ENCODE measurements at regions not wholly inside any gene's neighbourhood (a gene's known extent, or its start where the extent isn't known, plus 50 kb on each side); places are given as distances from the start of the nearest gene placed in this dataset.

DNA sequence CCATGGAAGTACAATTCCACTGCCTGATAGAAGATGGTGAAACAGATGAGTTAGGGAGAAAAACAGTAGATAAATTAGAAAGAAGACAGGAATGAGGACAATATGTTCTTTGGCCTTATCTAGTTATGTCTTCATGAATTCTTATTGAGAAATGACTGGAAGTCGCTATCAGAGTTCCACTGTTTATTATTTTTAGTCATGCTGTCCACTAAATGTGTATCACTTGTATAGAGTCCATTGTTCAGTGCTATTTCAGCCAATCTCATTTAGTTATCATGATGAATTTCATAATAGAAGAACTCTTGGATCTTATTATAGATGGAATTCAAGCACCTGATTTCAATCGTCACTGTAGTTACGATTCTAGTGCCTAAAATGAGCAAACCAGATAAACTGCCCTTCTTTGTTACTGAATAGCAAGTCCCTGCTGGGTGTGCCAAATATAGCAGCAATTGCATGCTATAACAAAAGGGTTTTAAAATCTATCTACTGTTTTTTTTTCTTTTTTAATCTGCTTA is 177.7 kb upstream of the COL1A2 start:
- no peak for DNase-seq (ENCODE audit: low read depth)
- H3K4me3 ChIP-seq (ENCODE audit: low read depth, low read length), result no peak overlapping the region

GRCh38 chr7:94217766-94218165 is 176.9 kb upstream of the COL1A2 start:
- no peak for DNase-seq (ENCODE audit: low read depth)
- no peak overlapping the region for H3K4me3 ChIP-seq (ENCODE audit: low read depth, low read length)

GRCh38 chr7:94222516-94222915 is 172.2 kb upstream of the COL1A2 start:
- no peak for DNase-seq (ENCODE audit: low read depth)
- no peak overlapping the region for H3K4me3 ChIP-seq (ENCODE audit: low read depth, low read length)

- no peak for DNase-seq (ENCODE audit: low read depth)
- H3K4me3 ChIP-seq (ENCODE audit: low read depth, low read length), result no peak overlapping the region
Measured at GRCh38 chr7:94223375-94224084, 171.2 kb upstream of the COL1A2 start.

- no peak for DNase-seq (ENCODE audit: low read depth)
- H3K4me3 ChIP-seq (ENCODE audit: low read depth, low read length), result no peak overlapping the region
Measured at GRCh38 chr7:94228223-94228622, 166.5 kb upstream of the COL1A2 start.

- no peak overlapping the region for H3K4me3 ChIP-seq (ENCODE audit: low read depth, low read length)
- no peak for DNase-seq (ENCODE audit: low read depth)
Measured at GRCh38 chr7:94228678-94229077, 166.0 kb upstream of the COL1A2 start.

DNA sequence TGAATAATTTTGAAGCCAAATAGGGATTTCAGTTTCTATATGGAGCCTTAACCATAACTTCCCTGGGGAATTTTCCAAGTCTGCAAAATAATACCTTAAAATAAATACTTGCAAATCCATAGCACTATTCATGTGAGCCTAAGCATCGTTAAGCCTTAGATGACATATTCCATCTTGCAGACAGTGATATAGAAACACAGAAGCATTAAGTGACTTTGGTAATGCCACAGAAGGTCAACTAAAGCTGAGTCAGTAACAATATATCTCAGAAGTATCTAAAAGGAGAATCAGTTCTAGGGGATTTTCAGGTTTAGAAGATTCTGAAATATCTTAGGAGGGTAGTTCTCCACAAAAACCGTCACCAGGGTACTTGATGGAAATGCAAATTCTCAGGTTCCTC is 163.4 kb upstream of the COL1A2 start:
- no peak overlapping the region for H3K4me3 ChIP-seq (ENCODE audit: low read depth, low read length)
- no peak for DNase-seq (ENCODE audit: low read depth)

GRCh38 chr7:94236960-94237359 is 157.7 kb upstream of the COL1A2 start:
- H3K4me3 ChIP-seq (ENCODE audit: low read depth, low read length), result no peak overlapping the region
- DNase-seq (ENCODE audit: low read depth), result no peak

- H3K4me3 ChIP-seq (ENCODE audit: low read depth, low read length), result no peak overlapping the region
- no peak for DNase-seq (ENCODE audit: low read depth)
Measured at GRCh38 chr7:94237417-94237816, 157.3 kb upstream of the COL1A2 start.

DNA sequence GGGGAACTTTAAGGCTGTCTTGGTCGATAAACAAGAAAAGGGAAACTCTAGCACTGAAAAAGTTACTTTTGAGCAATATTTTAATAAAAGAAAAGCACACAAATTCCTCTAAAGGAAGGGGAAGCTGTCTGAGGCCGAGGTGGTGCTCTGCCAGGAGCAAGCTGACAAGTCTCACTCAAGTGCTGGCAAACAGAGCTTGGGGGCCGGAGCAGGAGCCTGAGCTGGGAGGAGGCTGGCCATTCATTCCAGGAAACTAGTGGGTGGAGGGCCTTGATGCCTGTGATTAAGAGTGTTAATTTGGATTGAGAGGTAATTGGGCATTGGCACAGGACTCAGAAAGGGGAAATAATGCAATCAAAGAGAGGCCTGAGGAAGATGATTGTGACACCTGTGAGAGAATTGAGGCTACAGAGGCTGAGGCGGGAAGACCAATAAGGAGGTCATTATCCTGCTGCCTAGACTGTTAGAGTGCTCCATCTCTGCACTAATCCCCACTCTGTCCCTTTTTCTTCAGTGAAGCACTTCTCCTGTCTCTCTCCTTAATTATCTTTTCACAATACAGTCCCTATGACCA is 154.9 kb upstream of the COL1A2 start:
- no peak overlapping the region for H3K4me3 ChIP-seq (ENCODE audit: low read depth, low read length)

GRCh38 chr7:94240902-94241301 is 153.8 kb upstream of the COL1A2 start:
- DNase-seq (ENCODE audit: low read depth), result no peak

More for the DNA sequence above, 154.9 kb upstream of the COL1A2 start:
- no peak for DNase-seq (ENCODE audit: low read depth)

GRCh38 chr7:94241402-94241925 is 153.2 kb upstream of the COL1A2 start:
- H3K4me3 ChIP-seq (ENCODE audit: low read depth, low read length), result no peak overlapping the region
- no peak for DNase-seq (ENCODE audit: low read depth)

More at GRCh38 chr7:94240902-94241301, 153.8 kb upstream of the COL1A2 start:
- no peak overlapping the region for H3K4me3 ChIP-seq (ENCODE audit: low read depth, low read length)

DNA sequence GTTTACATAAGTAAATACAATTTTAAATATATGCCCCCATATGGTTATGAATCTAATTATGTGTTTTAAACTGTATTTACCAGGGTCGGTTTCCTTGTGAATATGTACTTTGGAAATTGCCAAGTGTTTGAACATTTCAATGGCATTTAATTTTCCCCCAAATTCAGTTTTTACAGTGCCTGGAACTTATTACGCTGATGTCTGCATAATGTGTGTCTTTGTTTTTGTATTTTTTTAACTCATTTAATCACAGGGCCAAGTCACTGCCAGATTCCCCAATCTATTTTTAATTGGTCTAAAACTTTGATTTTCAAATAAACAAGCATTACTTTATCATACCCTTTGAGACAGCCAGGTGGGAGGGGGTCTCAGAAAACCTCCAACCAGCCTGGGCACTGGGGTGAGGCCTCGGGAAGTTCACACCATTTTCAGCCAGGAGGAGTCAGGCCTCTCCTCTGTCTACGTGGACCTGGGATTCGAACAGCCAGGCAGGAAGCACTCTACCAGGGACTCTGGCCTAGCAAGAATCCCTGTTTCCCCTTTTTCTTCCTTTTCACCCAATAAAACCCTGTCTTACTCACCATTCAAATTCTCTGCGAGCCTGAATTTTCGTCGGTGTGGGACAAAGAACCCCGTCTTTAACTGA is 151.5 kb upstream of the COL1A2 start:
- no peak overlapping the region for H3K4me3 ChIP-seq (ENCODE audit: low read depth, low read length)
- no peak for DNase-seq (ENCODE audit: low read depth)

- no peak overlapping the region for H3K4me3 ChIP-seq (ENCODE audit: low read depth, low read length)
- DNase-seq (ENCODE audit: low read depth), result no peak
Measured at GRCh38 chr7:94244760-94245159, 149.9 kb upstream of the COL1A2 start.

- H3K4me3 ChIP-seq (ENCODE audit: low read depth, low read length), result no peak overlapping the region
- no peak for DNase-seq (ENCODE audit: low read depth)
Measured at GRCh38 chr7:94245500-94245899, 149.2 kb upstream of the COL1A2 start.

- DNase-seq (ENCODE audit: low read depth), result no peak
- H3K4me3 ChIP-seq (ENCODE audit: low read depth, low read length), result no peak overlapping the region
Measured at GRCh38 chr7:94247970-94248369, 146.7 kb upstream of the COL1A2 start.

DNA sequence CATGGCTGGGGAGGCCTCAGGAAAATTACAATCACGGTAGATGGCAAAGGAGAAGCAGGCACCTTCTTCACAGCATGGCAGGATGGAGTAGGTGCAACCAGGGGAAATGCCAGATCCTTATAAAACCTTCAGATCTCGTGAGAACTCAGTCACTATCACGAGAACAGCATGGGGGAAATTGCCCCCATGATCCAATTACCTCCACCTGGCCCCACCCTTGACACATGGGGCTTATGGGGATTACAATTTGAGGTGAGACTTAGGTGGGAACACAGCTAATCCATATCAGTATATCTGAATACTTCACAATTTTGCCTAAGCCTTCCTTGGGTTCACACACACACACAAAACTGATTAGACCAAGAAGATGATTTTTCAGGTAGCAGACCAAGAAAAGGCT is 145.1 kb upstream of the COL1A2 start:
- H3K4me3 ChIP-seq (ENCODE audit: low read depth, low read length), result no peak overlapping the region
- no peak for DNase-seq (ENCODE audit: low read depth)

- no peak for DNase-seq (ENCODE audit: low read depth)
- H3K4me3 ChIP-seq (ENCODE audit: low read depth, low read length), result no peak overlapping the region
Measured at GRCh38 chr7:94250124-94250523, 144.6 kb upstream of the COL1A2 start.

DNA sequence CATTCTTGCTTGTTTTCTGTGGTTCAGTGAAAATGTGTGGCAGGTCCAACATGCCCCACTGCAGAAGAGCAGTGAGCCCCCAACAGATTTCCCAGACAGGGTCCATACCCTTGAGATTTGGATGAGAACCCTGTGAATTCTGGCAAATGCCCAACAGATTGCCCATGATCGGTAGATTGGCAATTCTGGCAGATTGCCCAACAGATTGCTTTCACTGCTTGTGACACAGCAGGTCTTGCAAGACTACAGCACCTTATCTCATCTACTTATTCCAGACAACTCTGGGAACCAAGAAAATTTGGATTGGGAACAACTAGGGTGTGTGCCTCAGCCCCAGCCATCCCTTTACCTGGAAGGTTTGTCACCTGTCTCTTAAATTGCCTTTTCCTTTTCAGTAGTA is 143.7 kb upstream of the COL1A2 start:
- no peak for DNase-seq (ENCODE audit: low read depth)
- H3K4me3 ChIP-seq (ENCODE audit: low read depth, low read length), result no peak overlapping the region

DNA sequence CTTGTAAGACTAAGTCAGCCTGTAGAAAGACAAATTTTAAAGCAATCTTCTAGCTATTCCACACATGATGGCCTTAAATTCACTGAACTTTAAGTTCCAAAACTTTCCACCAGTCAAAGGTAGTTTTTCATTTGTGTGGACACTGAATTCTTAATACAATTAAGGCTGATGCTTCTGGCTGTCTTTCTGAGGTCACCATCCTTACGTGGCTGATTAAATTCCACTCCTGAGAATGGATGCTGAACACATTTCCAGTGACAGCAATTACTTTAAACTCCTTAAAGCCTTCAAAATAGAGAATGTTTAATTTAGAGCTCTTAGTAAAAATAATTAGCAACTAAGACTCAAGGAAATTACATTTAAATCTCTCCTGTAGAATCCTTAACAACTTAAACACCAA is 142.6 kb upstream of the COL1A2 start:
- no peak overlapping the region for H3K4me3 ChIP-seq (ENCODE audit: low read depth, low read length)
- no peak for DNase-seq (ENCODE audit: low read depth)
